ENCODE measurements at regions not wholly inside any gene's neighbourhood (a gene's known extent, or its start where the extent isn't known, plus 50 kb on each side); places are given as distances from the start of the nearest gene placed in this dataset.

GRCh38 chr18:68150961-68151360, 563.9 kb downstream of the TMX3 start:
- CTCF ChIA-PET (ENCODE audit: partially characterized antibody): no interaction called here
- 94% methylated on average over 2 of the region's 2 CpGs; no CpG with 5 or more reads in 1 of the 2 experiments for WGBS, 2 experiments (ENCODE audit: extremely low coverage in 1 of 2, insufficient coverage in 1 of 2, insufficient read length in 1 of 2, insufficient replicate concordance in 2 of 2, low coverage in 1 of 2, low lambda C conversion rate in 2 of 2, missing lambda C conversion rate in 1 of 2)
- TF ChIP-seq RBBP5 (IDR thresholded peaks at IDR 0.05; ENCODE audit: borderline replicate concordance, low read depth, low read length): no peak
- TF ChIP-seq POLR2AphosphoS5 (IDR thresholded peaks at IDR 0.05; ENCODE audit: low read depth, low read length): no peak
- TF ChIP-seq JUND (IDR thresholded peaks at IDR 0.05; ENCODE audit: low read length): no peak
- TF ChIP-seq HDAC6 (IDR thresholded peaks at IDR 0.05; ENCODE audit: low read depth, low read length): no peak
- TF ChIP-seq CREB1 (IDR thresholded peaks at IDR 0.05): no peak

More at GRCh38 chr18:68150961-68151360, 563.9 kb downstream of the TMX3 start:
- H4K20me1 ChIP-seq (replicated peaks in 1 of 2; ENCODE audit: control insufficient read depth in 1 of 2, insufficient read depth in 2 of 2, low read length in 2 of 2): no peaks in the 10 kb centered on the region
- no peak overlapping the region for H4K5ac ChIP-seq (ENCODE audit: insufficient read length, low read depth, low read length)
- no peak overlapping the region for H2BK15ac ChIP-seq (ENCODE audit: low read length)
- POLR2A ChIA-PET (ENCODE audit: partially characterized antibody): no interaction called here
- no peaks in the 10 kb centered on the region for H3K27me3 ChIP-seq (replicated peaks in 1 of 4; ENCODE audit: control insufficient read depth in 3 of 4, extremely low read depth in 1 of 4, insufficient read depth in 3 of 4, low read length in 3 of 4)
- no peak overlapping the region for H2AFZ ChIP-seq (ENCODE audit: low read length)
- no peak for FAIRE-seq
- H3K4me1 ChIP-seq (replicated peaks in 1 of 4; ENCODE audit: control insufficient read depth in 3 of 4, insufficient read depth in 4 of 4, low read length in 3 of 4): peaks cover 0 to 2% (median 0%) of the 10 kb centered on the region in 4 experiments; a peak in 1 of 7 replicates
- no peak overlapping the region for H3K18ac ChIP-seq (ENCODE audit: extremely low read depth, low read length)
- H3K9ac ChIP-seq (replicated peaks in 1 of 4; ENCODE audit: extremely low read depth in 1 of 4, low read depth in 3 of 4, low read length in 3 of 4): no peak overlapping the region
- no peak overlapping the region for H2AK5ac ChIP-seq (ENCODE audit: low read depth, low read length)
- no peak overlapping the region for H3K23ac ChIP-seq (ENCODE audit: insufficient read length)
- H4K91ac ChIP-seq (replicated peaks; ENCODE audit: insufficient read length, low read length): no peak overlapping the region
- no peaks in the 10 kb centered on the region for H3K9me3 ChIP-seq (ENCODE audit: insufficient read depth in 2 of 2, low read depth in 1 of 2, low read length in 1 of 2)
- H2BK5ac ChIP-seq (ENCODE audit: low read depth, low read length): no peak overlapping the region
- no peak overlapping the region for H3K4me3 ChIP-seq (ENCODE audit: extremely low read depth in 1 of 4, insufficient read depth in 2 of 4, low read depth in 3 of 4, low read length in 4 of 4)
- H2BK12ac ChIP-seq (ENCODE audit: low read depth, low read length): no peak overlapping the region
- DNase-seq (ENCODE audit: low read depth in 1 of 2, low spot score in 2 of 2): no peak
- H3K79me1 ChIP-seq (ENCODE audit: low read depth, low read length): no peaks in the 10 kb centered on the region
- no peaks in the 10 kb centered on the region for H3K23me2 ChIP-seq (ENCODE audit: low read depth, low read length)
- H2BK120ac ChIP-seq (replicated peaks; ENCODE audit: low read depth, low read length): no peak overlapping the region
- no peak overlapping the region for H4K8ac ChIP-seq (ENCODE audit: extremely low read depth, insufficient read depth, low read length)
- H3K79me2 ChIP-seq (ENCODE audit: control insufficient read depth in 1 of 2, insufficient read depth in 2 of 2, low read length in 2 of 2): no peaks in the 10 kb centered on the region
- H2BK20ac ChIP-seq (ENCODE audit: low read length): no peak overlapping the region
- H3K14ac ChIP-seq (ENCODE audit: insufficient read length): no peak overlapping the region
- no peak overlapping the region for H3K4me2 ChIP-seq (ENCODE audit: insufficient read depth in 1 of 2, low read depth in 2 of 2, low read length in 2 of 2)
- H3K56ac ChIP-seq (replicated peaks; ENCODE audit: insufficient read length, low read depth, low read length): no peak overlapping the region
- H3K4ac ChIP-seq (replicated peaks; ENCODE audit: insufficient read length, low read depth, low read length): no peak overlapping the region
- H3K36me3 ChIP-seq (ENCODE audit: control insufficient read depth in 2 of 4, insufficient read depth in 4 of 4, low read length in 3 of 4): no peaks in the 10 kb centered on the region
- H3K27ac ChIP-seq (ENCODE audit: low read depth, low read length): no peak overlapping the region
